MM.1S (cell line): ENCODE measurements at regions not wholly inside any gene's neighbourhood (a gene's known extent, or its start where the extent isn't known, plus 50 kb on each side); places are given as distances from the start of the nearest gene placed in this dataset.

Source experiments
- EZH2 ChIP-seq: fragments of 300-600 bp; sonication (generic); optimal IDR thresholded peaks from 2 replicates; pipeline ENCODE3; 2017; ENCODE audit warnings: low read depth, mild to moderate bottlenecking, antibody characterized with exemption, low read length, mixed read lengths
- TF ChIP-seq, protein P1 (sequence below): fragments of 300-600 bp; sonication (generic); IDR thresholded peaks from 2 replicates; pipeline ENCODE4 v1.5.1; 2016; ENCODE audit warnings: antibody characterized with exemption, low read length, mixed read lengths

DNA sequence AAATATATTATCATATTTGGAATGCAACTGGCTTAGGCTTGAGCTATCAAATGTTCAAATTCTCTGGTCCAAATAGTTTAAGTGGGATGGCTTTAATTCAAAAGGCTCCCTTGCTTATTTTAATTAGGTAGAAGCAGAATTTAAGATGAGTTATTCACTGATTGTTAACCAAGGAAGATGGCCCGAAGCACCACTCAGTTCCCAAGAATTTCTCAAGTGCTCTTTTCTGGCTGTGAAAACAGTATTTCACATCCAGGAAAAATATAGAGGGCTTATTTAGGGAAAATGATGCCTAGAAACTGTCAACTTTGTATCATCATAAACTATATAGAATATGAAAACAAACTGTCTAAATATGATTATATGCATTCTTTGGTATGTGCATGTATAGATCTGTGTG is 246.5 kb upstream of the SFRP2 start:
- TF ChIP-seq, protein P1, sequence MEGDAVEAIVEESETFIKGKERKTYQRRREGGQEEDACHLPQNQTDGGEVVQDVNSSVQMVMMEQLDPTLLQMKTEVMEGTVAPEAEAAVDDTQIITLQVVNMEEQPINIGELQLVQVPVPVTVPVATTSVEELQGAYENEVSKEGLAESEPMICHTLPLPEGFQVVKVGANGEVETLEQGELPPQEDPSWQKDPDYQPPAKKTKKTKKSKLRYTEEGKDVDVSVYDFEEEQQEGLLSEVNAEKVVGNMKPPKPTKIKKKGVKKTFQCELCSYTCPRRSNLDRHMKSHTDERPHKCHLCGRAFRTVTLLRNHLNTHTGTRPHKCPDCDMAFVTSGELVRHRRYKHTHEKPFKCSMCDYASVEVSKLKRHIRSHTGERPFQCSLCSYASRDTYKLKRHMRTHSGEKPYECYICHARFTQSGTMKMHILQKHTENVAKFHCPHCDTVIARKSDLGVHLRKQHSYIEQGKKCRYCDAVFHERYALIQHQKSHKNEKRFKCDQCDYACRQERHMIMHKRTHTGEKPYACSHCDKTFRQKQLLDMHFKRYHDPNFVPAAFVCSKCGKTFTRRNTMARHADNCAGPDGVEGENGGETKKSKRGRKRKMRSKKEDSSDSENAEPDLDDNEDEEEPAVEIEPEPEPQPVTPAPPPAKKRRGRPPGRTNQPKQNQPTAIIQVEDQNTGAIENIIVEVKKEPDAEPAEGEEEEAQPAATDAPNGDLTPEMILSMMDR: no peak
- TF ChIP-seq EZH2: no peak
